GM23338 (cell line): ENCODE measurements at regions not wholly inside any gene's neighbourhood (a gene's known extent, or its start where the extent isn't known, plus 50 kb on each side); places are given as distances from the start of the nearest gene placed in this dataset.

Source experiments
- ATAC-seq: fragments of 200-7000 bp; cut with Tn5 transposase; 3 replicates; pipeline ENCODE4 v1.9.1; 2020
- DNase-seq: peaks from one replicate; pipeline ENCODE4 v3.0.0-alpha.2; 2015; ENCODE audit warnings: low spot score
- H2AFZ ChIP-seq: fragments of 200-600 bp; sonication (generic); 2 replicates; pipeline ENCODE4 v1.8.0; 2016; ENCODE audit warnings: antibody characterized with exemption, mild to moderate bottlenecking, moderate library complexity
- H3F3A ChIP-seq: fragments of 200-600 bp; sonication (generic); replicated peaks from 2 replicates; pipeline ENCODE4 v1.8.0; 2017; ENCODE audit warnings: antibody characterized with exemption, mixed run types, low read depth
- H3K27ac ChIP-seq: fragments of 200-600 bp; sonication (generic); 2 replicates; pipeline ENCODE4 v1.6.1; 2016; ENCODE audit warnings: low read depth
- H3K27me3 ChIP-seq: fragments of 200-600 bp; sonication (generic); 2 replicates; pipeline ENCODE4 v1.8.0; 2016; ENCODE audit warnings: mild to moderate bottlenecking, mixed run types, moderate library complexity; ENCODE audit not compliant: insufficient read depth
- H3K36me3 ChIP-seq: fragments of 200-600 bp; sonication (generic); 2 replicates; pipeline ENCODE4 v1.8.0; 2016; ENCODE audit warnings: mild to moderate bottlenecking; ENCODE audit not compliant: insufficient read depth
- H3K4me1 ChIP-seq: fragments of 200-600 bp; sonication (generic); 2 replicates; pipeline ENCODE4 v1.8.0; 2016; ENCODE audit warnings: mild to moderate bottlenecking, moderate library complexity; ENCODE audit not compliant: insufficient read depth
- H3K4me2 ChIP-seq: fragments of 200-600 bp; sonication (generic); 2 replicates; pipeline ENCODE4 v1.7.1; 2017; ENCODE audit warnings: mixed run types
- H3K4me3 ChIP-seq: fragments of 200-600 bp; sonication (generic); 2 replicates; pipeline ENCODE4 v1.6.1; 2016; ENCODE audit warnings: mixed run types
- H3K79me2 ChIP-seq: fragments of 200-600 bp; sonication (generic); replicated peaks from 2 replicates; pipeline ENCODE4 v1.8.0; 2017; ENCODE audit warnings: mild to moderate bottlenecking; ENCODE audit not compliant: insufficient read depth
- H3K9me2 ChIP-seq: fragments of 200-600 bp; sonication (generic); 2 replicates; pipeline ENCODE4 v1.8.0; 2017; ENCODE audit not compliant: insufficient read depth
- H4K20me1 ChIP-seq: fragments of 200-600 bp; sonication (generic); replicated peaks from 2 replicates; pipeline ENCODE4 v1.8.0; 2017; ENCODE audit warnings: mild to moderate bottlenecking; ENCODE audit not compliant: insufficient read depth
- H3K27ac Mint-ChIP-seq: 2 replicates; pipeline ENCODE4 v1.8.0; 2020; ENCODE audit warnings: inconsistent platforms, mild to moderate bottlenecking, moderate library complexity, mixed read lengths
- H3K27me3 Mint-ChIP-seq: 3 replicates; pipeline ENCODE4 v1.8.0; 2022; ENCODE audit warnings: low read depth, mild to moderate bottlenecking, moderate library complexity, mixed read lengths, inconsistent platforms; ENCODE audit not compliant: insufficient read depth, poor library complexity
- H3K36me3 Mint-ChIP-seq: 3 replicates; pipeline ENCODE4 v1.8.0; 2021; ENCODE audit warnings: low read depth, mild to moderate bottlenecking, inconsistent platforms, moderate library complexity, mixed read lengths
- H3K4me1 Mint-ChIP-seq: 3 replicates; pipeline ENCODE4 v1.8.0; 2020; ENCODE audit warnings: mild to moderate bottlenecking, inconsistent platforms, mixed read lengths
- H3K4me3 Mint-ChIP-seq: 3 replicates; pipeline ENCODE4 v1.8.0; 2021; ENCODE audit warnings: moderate library complexity, mild to moderate bottlenecking, inconsistent platforms, mixed read lengths
- H3K9me3 Mint-ChIP-seq: 3 replicates; pipeline ENCODE4 v1.8.0; 2020; ENCODE audit warnings: moderate library complexity, mild to moderate bottlenecking, inconsistent platforms, mixed read lengths
- CTCF ChIP-seq, 2 experiments: fragments of 200-600 bp in 1 of 2; sonication (generic) in 1 of 2; conservative IDR thresholded peaks; 2 replicates each; pipeline versions ENCODE4 v1.5.1 to v1.6.1; 2016 to 2017; ENCODE audit warnings: antibody characterized with exemption in 2 of 2, low read depth in 2 of 2, mild to moderate bottlenecking in 2 of 2, moderate library complexity in 1 of 2
- POLR2AphosphoS5 ChIP-seq: IDR thresholded peaks from 2 replicates; pipeline ENCODE4 v1.6.1; 2016; ENCODE audit warnings: antibody characterized with exemption, low read depth
- ZNF462 ChIP-seq: fragments of 250-450 bp; sonication (Bioruptor Pico); IDR thresholded peaks from 2 replicates; pipeline ENCODE4 v1.5.0; 2020; ENCODE audit warnings: mild to moderate bottlenecking, moderate library complexity

- TF ChIP-seq ZNF462, result no peak
Observed at GRCh38 chr12:113634982-113635381, 163.3 kb upstream of the LHX5 start (continued).

- TF ChIP-seq CTCF (conservative IDR thresholded peaks at IDR 0.05; ENCODE audit: low read depth in 2 of 2), result no peak
- TF ChIP-seq POLR2AphosphoS5, result no peak
- no peaks in the 10 kb centered on the region for H3K27me3 ChIP-seq
- peaks cover 5% of the 10 kb centered on the region; the same call in 1 of the 2 replicates for H3K36me3 ChIP-seq
- no peak overlapping the region for H3K27ac Mint-ChIP-seq
- no peaks in the 10 kb centered on the region for H3K79me2 ChIP-seq
- H3K9me3 Mint-ChIP-seq, result peaks cover 18% of the 10 kb centered on the region; the same call in 2 of the 3 replicates
- no peak overlapping the region for H3K4me2 ChIP-seq
- H3K27ac ChIP-seq, result no peak overlapping the region
- DNase-seq (no peak), ATAC-seq (no peak)
- peaks cover 17% of the 10 kb centered on the region for H3K27me3 Mint-ChIP-seq
- no peak overlapping the region for H3K4me3 ChIP-seq
- peaks cover 15% of the 10 kb centered on the region for H3K4me1 ChIP-seq
- H4K20me1 ChIP-seq, result no peaks in the 10 kb centered on the region
- no peak overlapping the region for H2AFZ ChIP-seq
- peaks cover 25% of the 10 kb centered on the region for H3K4me1 Mint-ChIP-seq
- H3F3A ChIP-seq, result 0 out of 2 replicates have a peak, but pooled peaks cover 8% of the 10 kb centered on the region
- H3K36me3 Mint-ChIP-seq, result peaks cover 14% of the 10 kb centered on the region
- H3K9me2 ChIP-seq, result peaks cover 3% of the 10 kb centered on the region; the same call in 1 of the 2 replicates
- no peak overlapping the region for H3K4me3 Mint-ChIP-seq
Observed at GRCh38 chr12:113634474-113634873, 162.8 kb upstream of the LHX5 start.
